HepG2 (cell line): ENCODE measurements at regions not wholly inside any gene's neighbourhood (a gene's known extent, or its start where the extent isn't known, plus 50 kb on each side); places are given as distances from the start of the nearest gene placed in this dataset.

Experiments used
- ATAC-seq: fragments of 200-7000 bp; cut with Tn5 transposase; 3 replicates; pipeline ENCODE4 v1.9.1; 2020; ENCODE audit warnings: mild to moderate bottlenecking, moderate library complexity
- BruUV-seq: library from RNA; stranded (reverse); fragments of 400-500 nt; replicated peaks from 2 replicates; lab custom pipeline; 2021; lab: Mats Ljungman, UMichigan
- CTCF ChIA-PET: fragments of 300-600 bp; formaldehyde crosslinking; extraction: SDS; loops from one replicate; lab custom pipeline; 2021; ENCODE audit warnings: low total read pairs, inconsistent platforms, low intra/inter-chr PET ratio; lab: Yijun Ruan, JAX
- POLR2A ChIA-PET: fragments of 350-600 bp; sonication (Branson Sonifier 250); formaldehyde crosslinking; loops from one replicate; lab custom pipeline; 2020; ENCODE audit warnings: antibody characterized with exemption, inconsistent platforms; lab: Yijun Ruan, JAX
- DNase-seq: peaks from one replicate; pipeline ENCODE4 v3.0.0-alpha.2; 2015; ENCODE audit warnings: low spot score
- FAIRE-seq: peaks from 3 replicates; lab custom pipeline; 2011; peaks lifted over from hg19 to GRCh38; lab: Jason Lieb, UNC
- H2AFZ ChIP-seq: one replicate; pipeline ENCODE4 v1.6.1; 2011; ENCODE audit warnings: low read length, inconsistent platforms
- H3K27ac ChIP-seq: fragments of 300-600 bp; 3 replicates; pipeline ENCODE4 v1.8.0; 2011; ENCODE audit warnings: mixed run types, mild to moderate bottlenecking, mixed read lengths, low read length, inconsistent platforms; ENCODE audit not compliant: insufficient read depth; ENCODE audit errors: extremely low read length
- H3K27me3 ChIP-seq, 2 experiments: fragments of 200-600 bp in 1 of 2; 2 replicates in 1 of 2; 3 replicates in 1 of 2; pipeline versions ENCODE4 v1.6.0 to v1.8.0; 2011; ENCODE audit warnings: low read length in 2 of 2, mild to moderate bottlenecking in 2 of 2, moderate library complexity in 2 of 2, inconsistent platforms in 1 of 2; ENCODE audit not compliant: insufficient read depth in 2 of 2, control insufficient read depth in 1 of 2
- H3K36me3 ChIP-seq, 2 experiments: fragments of 200-600 bp in 1 of 2; replicated peaks in 1 of 2; 2 replicates in 1 of 2; 3 replicates in 1 of 2; pipeline versions ENCODE4 v1.5.1 to v1.8.0; 2011; ENCODE audit warnings: low read length in 2 of 2, inconsistent platforms in 1 of 2; ENCODE audit not compliant: insufficient read depth in 2 of 2, control insufficient read depth in 1 of 2
- H3K4me1 ChIP-seq: 2 replicates; pipeline ENCODE4 v1.5.1; 2012; ENCODE audit warnings: low read length, inconsistent platforms; ENCODE audit not compliant: insufficient read depth
- H3K4me2 ChIP-seq: 2 replicates; pipeline ENCODE4 v1.6.0; 2011; ENCODE audit warnings: low read depth, low read length, inconsistent platforms
- H3K4me3 ChIP-seq, 3 experiments: fragments of 200-600 bp in 1 of 3; sonication (generic), shearing (Covaris generic) in 1 of 3; replicated peaks in 1 of 3; 2 replicates each; pipeline ENCODE4 v1.5.1; 2011 to 2016; ENCODE audit warnings: low read length in 3 of 3, inconsistent platforms in 2 of 3, low read depth in 2 of 3, mild to moderate bottlenecking in 2 of 3, control low read depth in 1 of 3, mixed read lengths in 1 of 3; ENCODE audit not compliant: insufficient read depth in 1 of 3
- H3K79me2 ChIP-seq: one replicate; pipeline ENCODE4 v1.6.1; 2011; ENCODE audit warnings: low read length, inconsistent platforms; ENCODE audit not compliant: insufficient read depth
- H3K9ac ChIP-seq: 2 replicates; pipeline ENCODE4 v1.6.0; 2011; ENCODE audit warnings: mild to moderate bottlenecking, low read depth, low read length, inconsistent platforms; ENCODE audit not compliant: insufficient read depth
- H3K9me3 ChIP-seq: 2 replicates; pipeline ENCODE4 v1.5.1; 2012; ENCODE audit warnings: mild to moderate bottlenecking, low read length
- H4K20me1 ChIP-seq: 2 replicates; pipeline ENCODE4 v1.6.0; 2011; ENCODE audit warnings: inconsistent platforms, mild to moderate bottlenecking, low read length, moderate library complexity; ENCODE audit not compliant: insufficient read depth
- ATF3 ChIP-seq: sonication (generic); formaldehyde crosslinking; IDR thresholded peaks from 2 replicates; pipeline ENCODE4 v1.4.0; 2020; ENCODE audit warnings: missing genetic modification reagents
- ATF5 ChIP-seq: sonication (generic); formaldehyde crosslinking; IDR thresholded peaks from 2 replicates; pipeline ENCODE4 v1.4.0; 2020; ENCODE audit warnings: mild to moderate bottlenecking, low read depth, missing genetic modification reagents
- DNMT1 ChIP-seq: sonication (generic); formaldehyde crosslinking; IDR thresholded peaks from 2 replicates; pipeline ENCODE4 v1.5.1; 2020; ENCODE audit warnings: mild to moderate bottlenecking, missing genetic modification reagents
- MAFF ChIP-seq: IDR thresholded peaks from 2 replicates; pipeline ENCODE4 v1.6.1; 2011; ENCODE audit warnings: low read depth, low read length, improper control_type of control experiment
- MAFK ChIP-seq, 2 experiments: IDR thresholded peaks in 1 of 2; conservative IDR thresholded peaks in 1 of 2; 2 replicates each; pipeline ENCODE4 v1.6.1; 2011; ENCODE audit warnings: improper control_type of control experiment in 2 of 2, low read length in 2 of 2
- MTA3 ChIP-seq: sonication (generic); formaldehyde crosslinking; IDR thresholded peaks from 2 replicates; pipeline ENCODE4 v1.4.0; 2020; ENCODE audit warnings: missing genetic modification reagents
- NCOA1 ChIP-seq: sonication (generic); formaldehyde crosslinking; IDR thresholded peaks from 2 replicates; pipeline ENCODE4 v1.9.0; 2021; ENCODE audit warnings: missing genetic modification reagents
- SNAPC4 ChIP-seq: sonication (generic); formaldehyde crosslinking; IDR thresholded peaks from 2 replicates; pipeline ENCODE4 v1.4.0; 2020; ENCODE audit warnings: mild to moderate bottlenecking, missing genetic modification reagents
- TP53 ChIP-seq: sonication (generic); formaldehyde crosslinking; conservative IDR thresholded peaks from 2 replicates; pipeline ENCODE4 v1.4.0; 2020; ENCODE audit warnings: missing genetic modification reagents
- ZNF549 ChIP-seq: sonication (generic); formaldehyde crosslinking; IDR thresholded peaks from 2 replicates; pipeline ENCODE4 v1.5.0; 2020; ENCODE audit warnings: missing genetic modification reagents
- ZNF7 ChIP-seq: IDR thresholded peaks from 2 replicates; pipeline ENCODE4 v1.6.1; 2016; ENCODE audit warnings: missing biosample characterization, missing genetic modification reagents
- WGBS: methylation state at CpG from one replicate; pipeline ENCODE4 v1.1.6; 2017; ENCODE audit warnings: low lambda C conversion rate; 5-methylcytosine and 5-hydroxymethylcytosine counted together
- in situ Hi-C: cut with HindIII; loops from 2 replicates; pipeline ENCODE4 v1.10.0; 2017; ENCODE audit warnings: low pct_unique_long_range_greater_than_20kb; ENCODE audit not compliant: extremely low pct_ligation_motif_present
- intact Hi-C: fragments of 100-400 bp; cut with micrococcal nuclease; formaldehyde crosslinking; loops from one replicate; pipeline ENCODE4 v1.10.0; 2022; ENCODE audit not compliant: unreplicated experiment

DNA sequence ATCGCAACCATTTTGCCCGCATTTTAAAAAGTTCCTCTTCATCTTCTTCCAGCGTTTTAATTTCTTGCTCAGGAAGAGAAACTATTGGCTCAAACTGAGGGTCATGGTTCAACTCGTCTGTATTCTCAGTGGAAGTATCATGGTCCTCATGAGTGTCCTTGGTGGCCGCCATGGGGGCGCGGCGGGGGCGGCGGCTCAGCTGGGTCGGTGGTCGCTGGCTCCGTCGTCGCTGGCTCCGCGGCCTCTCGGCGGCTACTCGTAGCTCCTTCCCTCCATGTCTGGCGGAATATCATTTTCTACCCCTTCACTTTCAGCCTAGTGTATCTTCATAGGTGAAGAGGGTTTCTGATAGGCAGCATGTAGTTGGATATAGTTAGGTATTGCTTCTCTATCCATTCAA is 492.0 kb upstream of the MAGEB18 start (continued):
- no peak for TF ChIP-seq SNAPC4 (CRISPR knock-in tag)
- no peak for TF ChIP-seq TP53 (CRISPR knock-in tag)
- no peak for TF ChIP-seq ZNF549 (CRISPR knock-in tag)
- no peak for TF ChIP-seq DNMT1 (CRISPR knock-in tag)
- no peak for TF ChIP-seq ZNF7 (CRISPR knock-in tag)
- no peak for TF ChIP-seq ATF5 (CRISPR knock-in tag)
- TF ChIP-seq MTA3 (CRISPR knock-in tag), result no peak
- TF ChIP-seq NCOA1, result no peak

GRCh38 chrX:25648790-25649189 is 489.4 kb upstream of the MAGEB18 start:
- Histone ChIP-seq H3K27me3 (no peaks in the 10 kb centered on the region), H4K20me1 (no peaks in the 10 kb centered on the region), H3K79me2 (no peaks in the 10 kb centered on the region), H3K36me3 (no peaks in the 10 kb centered on the region), H3K9me3 (no peaks in the 10 kb centered on the region), H2AFZ (no peak overlapping the region), H3K4me2 (no peak overlapping the region), H3K9ac (no peak overlapping the region), H3K4me3 (no peak overlapping the region), H3K4me1 (no peaks in the 10 kb centered on the region), H3K27ac (no peak overlapping the region)
- TF ChIP-seq ATF3 (CRISPR knock-in tag), result no peak
- TF ChIP-seq MAFF, result peak; percentile 73
- TF ChIP-seq MAFK (conservative IDR thresholded peaks at IDR 0.05 in 1 of 2, IDR thresholded peaks at IDR 0.05 in 1 of 2; ENCODE audit: low read length in 2 of 2), result peak; percentile 73 to 83
- 44% methylated on average over 2 of the region's 2 CpGs for WGBS
- BruUV-seq, result no TSS peak
- ChIA-PET CTCF (no interaction called here), POLR2A (no interaction called here)
- intact Hi-C loops, result no loop called here
- no peak for ATAC-seq
- no peak for DNase-seq
- no peak for FAIRE-seq
- in situ Hi-C loops, result no loop called here
